ENCODE measurements at regions not wholly inside any gene's neighbourhood (a gene's known extent, or its start where the extent isn't known, plus 50 kb on each side); places are given as distances from the start of the nearest gene placed in this dataset.

DNA sequence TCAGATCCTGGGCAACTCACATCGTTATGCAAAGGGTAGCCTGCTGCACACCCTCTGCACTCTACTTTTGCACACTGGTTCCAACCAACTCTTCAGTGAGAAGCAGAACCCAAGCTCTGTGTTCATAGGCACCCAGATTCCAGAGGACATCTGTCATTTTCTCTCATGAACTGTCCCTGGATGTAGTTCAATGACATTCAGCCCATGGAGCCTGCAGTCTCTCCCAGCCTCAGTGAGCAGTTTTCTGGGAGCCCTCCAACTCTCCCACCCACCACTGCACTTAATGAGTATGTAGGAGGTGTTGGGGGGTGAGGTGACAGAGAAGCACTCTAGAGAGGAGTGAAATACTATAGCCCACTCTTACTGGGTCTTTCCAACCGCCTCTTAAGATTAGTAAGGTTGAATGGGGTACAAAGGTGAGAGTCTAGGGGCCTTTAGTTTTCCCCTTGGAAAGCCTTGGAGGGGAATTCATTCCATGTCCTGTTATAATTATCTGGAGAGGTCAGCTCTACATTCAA, 58.1 kb upstream of the APOBEC4 start:
- DNase-seq = no peak

GRCh38 chr1:183710734-183711133, 57.6 kb upstream of the APOBEC4 start:
- no peak for DNase-seq

- DNase-seq = no peak
Observed at GRCh38 chr1:183710333-183710732, 57.2 kb upstream of the APOBEC4 start.

GRCh38 chr1:183704131-183704530, 51.0 kb upstream of the APOBEC4 start:
- no peak for DNase-seq
